ENCODE measurements at regions not wholly inside any gene's neighbourhood (a gene's known extent, or its start where the extent isn't known, plus 50 kb on each side); places are given as distances from the start of the nearest gene placed in this dataset.
A peak's percentile ranks its signal among the peaks of the same experiment; 100 is the strongest.

GRCh38 chr16:47958726-47959125 is 197.1 kb downstream of the ABCC12 start:
- no peaks in the 10 kb centered on the region for H3K36me3 ChIP-seq (replicated peaks)
- no peaks in the 10 kb centered on the region; the same call in 1 of the 2 replicates for H3K4me1 ChIP-seq
- H3K4me3 ChIP-seq = no peak overlapping the region
- no peaks in the 10 kb centered on the region for H3K9me3 ChIP-seq
- DNase-seq (ENCODE audit: low spot score in 2 of 2) = no peak
- H3K27me3 ChIP-seq (ENCODE audit: low read depth) = no peaks in the 10 kb centered on the region; the same call in 1 of the 2 replicates
- in situ Hi-C loops (cut with MboI; ENCODE audit: low sequenced_read_pairs) = no loop called here

- Histone ChIP-seq H3K4me3 (no peak overlapping the region), H3K9me3 (no peaks in the 10 kb centered on the region), H3K36me3 (replicated peaks) (no peaks in the 10 kb centered on the region), H3K27me3 (ENCODE audit: low read depth) (no peaks in the 10 kb centered on the region; the same call in 1 of the 2 replicates), H3K4me1 (no peaks in the 10 kb centered on the region)
- in situ Hi-C loops (cut with MboI; ENCODE audit: low sequenced_read_pairs) = no loop called here
- no peak for DNase-seq (ENCODE audit: low spot score in 2 of 2)
Measured at GRCh38 chr16:47956916-47957315, 198.9 kb downstream of the ABCC12 start.

GRCh38 chr16:47949714-47950113 is 206.1 kb downstream of the ABCC12 start:
- Histone ChIP-seq H3K9me3 (no peaks in the 10 kb centered on the region), H3K27me3 (ENCODE audit: low read depth) (no peaks in the 10 kb centered on the region), H3K4me3 (no peak overlapping the region), H3K36me3 (replicated peaks) (no peaks in the 10 kb centered on the region), H3K4me1 (no peaks in the 10 kb centered on the region)
- in situ Hi-C loops (cut with MboI; ENCODE audit: low sequenced_read_pairs) = no loop called here
- DNase-seq (ENCODE audit: low spot score in 2 of 2) = no peak

GRCh38 chr16:47949276-47949675 is 206.5 kb downstream of the ABCC12 start:
- no peak overlapping the region for H3K4me3 ChIP-seq
- in situ Hi-C loops (cut with MboI; ENCODE audit: low sequenced_read_pairs) = no loop called here
- no peak for DNase-seq (ENCODE audit: low spot score in 2 of 2)

GRCh38 chr16:47947723-47948122 is 208.1 kb downstream of the ABCC12 start:
- Histone ChIP-seq H3K4me1 (no peaks in the 10 kb centered on the region), H3K36me3 (replicated peaks) (no peaks in the 10 kb centered on the region), H3K4me3 (no peak overlapping the region), H3K9me3 (no peaks in the 10 kb centered on the region), H3K27me3 (ENCODE audit: low read depth) (no peaks in the 10 kb centered on the region)
- no peak for DNase-seq (ENCODE audit: low spot score in 2 of 2)
- in situ Hi-C loops (cut with MboI; ENCODE audit: low sequenced_read_pairs) = no loop called here

More at GRCh38 chr16:47949276-47949675, 206.5 kb downstream of the ABCC12 start:
- Histone ChIP-seq H3K36me3 (replicated peaks) (no peaks in the 10 kb centered on the region), H3K27me3 (ENCODE audit: low read depth) (no peaks in the 10 kb centered on the region), H3K4me1 (no peaks in the 10 kb centered on the region), H3K9me3 (no peaks in the 10 kb centered on the region)

GRCh38 chr16:47946092-47946491 is 209.7 kb downstream of the ABCC12 start:
- Histone ChIP-seq H3K27me3 (ENCODE audit: low read depth) (no peaks in the 10 kb centered on the region), H3K4me3 (no peak overlapping the region), H3K4me1 (no peaks in the 10 kb centered on the region), H3K9me3 (no peaks in the 10 kb centered on the region), H3K36me3 (replicated peaks) (no peaks in the 10 kb centered on the region)
- no peak for DNase-seq (ENCODE audit: low spot score in 2 of 2)
- in situ Hi-C loops (cut with MboI; ENCODE audit: low sequenced_read_pairs) = no loop called here

- Histone ChIP-seq H3K9me3 (no peaks in the 10 kb centered on the region), H3K4me1 (no peaks in the 10 kb centered on the region), H3K27me3 (ENCODE audit: low read depth) (no peaks in the 10 kb centered on the region), H3K36me3 (replicated peaks) (no peaks in the 10 kb centered on the region), H3K4me3 (no peak overlapping the region)
- in situ Hi-C loops (cut with MboI; ENCODE audit: low sequenced_read_pairs) = no loop called here
- no peak for DNase-seq (ENCODE audit: low spot score in 2 of 2)
Measured at GRCh38 chr16:47944589-47944988, 211.2 kb downstream of the ABCC12 start.

- no peaks in the 10 kb centered on the region for H3K27me3 ChIP-seq (ENCODE audit: low read depth)
- no peaks in the 10 kb centered on the region for H3K36me3 ChIP-seq (replicated peaks)
- no peak for DNase-seq (ENCODE audit: low spot score in 2 of 2)
- peaks cover 2% of the 10 kb centered on the region; the same call in 1 of the 2 replicates for H3K4me1 ChIP-seq
- in situ Hi-C loops (cut with MboI; ENCODE audit: low sequenced_read_pairs) = no loop called here
- no peaks in the 10 kb centered on the region for H3K9me3 ChIP-seq
- no peak overlapping the region for H3K4me3 ChIP-seq
Measured at GRCh38 chr16:47943235-47943634, 212.6 kb downstream of the ABCC12 start.

GRCh38 chr16:47940466-47940865 is 215.3 kb downstream of the ABCC12 start:
- in situ Hi-C loops (cut with MboI; ENCODE audit: low sequenced_read_pairs) = no loop called here
- no peaks in the 10 kb centered on the region for H3K27me3 ChIP-seq (ENCODE audit: low read depth)
- no peaks in the 10 kb centered on the region for H3K9me3 ChIP-seq
- no peaks in the 10 kb centered on the region for H3K36me3 ChIP-seq (replicated peaks)
- H3K4me1 ChIP-seq = peaks cover 2% of the 10 kb centered on the region; the same call in 1 of the 2 replicates
- no peak for DNase-seq (ENCODE audit: low spot score in 2 of 2)
- no peak overlapping the region for H3K4me3 ChIP-seq

- peak in 1 of 2 experiments; percentile 16 for DNase-seq (ENCODE audit: low spot score in 2 of 2)
- H3K27me3 ChIP-seq (ENCODE audit: low read depth) = no peaks in the 10 kb centered on the region
- no peaks in the 10 kb centered on the region for H3K36me3 ChIP-seq (replicated peaks)
- H3K4me1 ChIP-seq = peaks cover 2% of the 10 kb centered on the region; the same call in 1 of the 2 replicates
- in situ Hi-C loops (cut with MboI; ENCODE audit: low sequenced_read_pairs) = no loop called here
- no peak overlapping the region for H3K4me3 ChIP-seq
- no peaks in the 10 kb centered on the region for H3K9me3 ChIP-seq
Measured at GRCh38 chr16:47939680-47940079, 216.1 kb downstream of the ABCC12 start.

GRCh38 chr16:47938272-47938671 is 217.5 kb downstream of the ABCC12 start:
- no peaks in the 10 kb centered on the region for H3K9me3 ChIP-seq
- H3K4me1 ChIP-seq = peaks cover 2% of the 10 kb centered on the region; the same call in 1 of the 2 replicates
- no peak overlapping the region for H3K4me3 ChIP-seq
- H3K27me3 ChIP-seq (ENCODE audit: low read depth) = no peaks in the 10 kb centered on the region
- DNase-seq (ENCODE audit: low spot score in 2 of 2) = no peak
- in situ Hi-C loops (cut with MboI; ENCODE audit: low sequenced_read_pairs) = no loop called here
- no peaks in the 10 kb centered on the region for H3K36me3 ChIP-seq (replicated peaks)

- no peaks in the 10 kb centered on the region for H3K27me3 ChIP-seq (ENCODE audit: low read depth)
- DNase-seq (ENCODE audit: low spot score in 2 of 2) = peak in 1 of 2 experiments; percentile 62
- no peaks in the 10 kb centered on the region for H3K4me1 ChIP-seq
- no peaks in the 10 kb centered on the region for H3K9me3 ChIP-seq
- in situ Hi-C loops (cut with MboI; ENCODE audit: low sequenced_read_pairs) = no loop called here
- H3K36me3 ChIP-seq (replicated peaks) = no peaks in the 10 kb centered on the region
- H3K4me3 ChIP-seq = no peak overlapping the region
Measured at GRCh38 chr16:47928008-47928407, 227.8 kb downstream of the ABCC12 start.

GRCh38 chr16:47927330-47927729 is 228.5 kb downstream of the ABCC12 start:
- H3K4me1 ChIP-seq = no peaks in the 10 kb centered on the region
- no peak for DNase-seq (ENCODE audit: low spot score in 2 of 2)
- no peaks in the 10 kb centered on the region for H3K36me3 ChIP-seq (replicated peaks)
- H3K27me3 ChIP-seq (ENCODE audit: low read depth) = no peaks in the 10 kb centered on the region
- H3K4me3 ChIP-seq = no peak overlapping the region
- no peaks in the 10 kb centered on the region for H3K9me3 ChIP-seq
- in situ Hi-C loops (cut with MboI; ENCODE audit: low sequenced_read_pairs) = no loop called here

GRCh38 chr16:47925811-47926460 is 229.9 kb downstream of the ABCC12 start:
- H3K27me3 ChIP-seq (ENCODE audit: low read depth) = no peaks in the 10 kb centered on the region
- no peak overlapping the region for H3K4me3 ChIP-seq
- in situ Hi-C loops (cut with MboI; ENCODE audit: low sequenced_read_pairs) = no loop called here
- DNase-seq (ENCODE audit: low spot score in 2 of 2) = no peak
- H3K9me3 ChIP-seq = no peaks in the 10 kb centered on the region
- H3K4me1 ChIP-seq = no peaks in the 10 kb centered on the region
- H3K36me3 ChIP-seq (replicated peaks) = no peaks in the 10 kb centered on the region

- Histone ChIP-seq H3K27me3 (ENCODE audit: low read depth) (no peaks in the 10 kb centered on the region), H3K9me3 (no peaks in the 10 kb centered on the region), H3K4me3 (no peak overlapping the region), H3K4me1 (no peaks in the 10 kb centered on the region), H3K36me3 (replicated peaks) (no peaks in the 10 kb centered on the region)
- in situ Hi-C loops (cut with MboI; ENCODE audit: low sequenced_read_pairs) = no loop called here
- DNase-seq (ENCODE audit: low spot score in 2 of 2) = no peak
Measured at GRCh38 chr16:47924950-47925349, 230.8 kb downstream of the ABCC12 start.
